ENCODE measurements at regions not wholly inside any gene's neighbourhood (a gene's known extent, or its start where the extent isn't known, plus 50 kb on each side); places are given as distances from the start of the nearest gene placed in this dataset.

GRCh38 chr14:82546401-82546800 is 1012.7 kb upstream of the SEL1L start:
- DNase-seq (ENCODE audit: insufficient read length) (no peak), FAIRE-seq (no peak)
- TF ChIP-seq TAF1 (IDR thresholded peaks at IDR 0.05; ENCODE audit: borderline replicate concordance, low read depth, low read length) (no peak), POLR2A (IDR thresholded peaks at IDR 0.05; ENCODE audit: low read depth, low read length) (no peak), POLR2AphosphoS5 (IDR thresholded peaks at IDR 0.05; ENCODE audit: low read depth, low read length) (no peak)

DNA sequence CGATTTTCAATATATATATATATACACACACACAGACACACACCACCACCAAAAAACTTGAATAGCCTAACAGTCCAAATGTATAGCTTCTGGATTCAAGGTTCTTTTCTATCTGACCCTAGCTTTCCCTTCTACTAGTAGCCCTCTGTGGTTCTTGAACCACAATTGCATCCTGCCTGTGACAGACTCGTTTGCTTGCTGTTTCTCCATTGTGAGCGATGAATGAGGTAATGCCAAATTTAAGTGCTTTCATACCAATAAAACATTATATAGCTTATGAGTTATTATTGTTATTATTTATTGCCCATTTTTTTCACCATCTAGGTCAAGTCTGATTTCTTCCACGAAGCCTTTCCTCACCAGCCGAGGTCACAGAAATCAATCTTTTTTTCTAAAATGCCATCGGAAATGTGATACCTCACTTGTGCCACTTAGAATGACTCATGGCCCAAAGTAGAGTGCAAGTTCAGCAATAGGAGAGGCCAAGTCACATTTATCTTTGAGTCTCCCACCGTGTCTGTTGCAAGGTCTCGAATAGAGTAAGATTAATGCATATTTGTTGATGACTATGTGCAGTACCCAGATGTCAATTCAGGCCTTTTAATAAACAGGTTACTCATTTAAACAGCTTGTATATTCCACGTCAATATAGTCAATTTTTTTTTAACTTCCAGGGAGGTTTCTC is 1015.8 kb upstream of the SEL1L start:
- TF ChIP-seq TAF1 (IDR thresholded peaks at IDR 0.05; ENCODE audit: borderline replicate concordance, low read depth, low read length), result no peak
- TF ChIP-seq POLR2A (IDR thresholded peaks at IDR 0.05; ENCODE audit: low read depth, low read length), result no peak
- no peak for TF ChIP-seq POLR2AphosphoS5 (IDR thresholded peaks at IDR 0.05; ENCODE audit: low read depth, low read length)
- DNase-seq (ENCODE audit: insufficient read length) (no peak), FAIRE-seq (no peak)

DNA sequence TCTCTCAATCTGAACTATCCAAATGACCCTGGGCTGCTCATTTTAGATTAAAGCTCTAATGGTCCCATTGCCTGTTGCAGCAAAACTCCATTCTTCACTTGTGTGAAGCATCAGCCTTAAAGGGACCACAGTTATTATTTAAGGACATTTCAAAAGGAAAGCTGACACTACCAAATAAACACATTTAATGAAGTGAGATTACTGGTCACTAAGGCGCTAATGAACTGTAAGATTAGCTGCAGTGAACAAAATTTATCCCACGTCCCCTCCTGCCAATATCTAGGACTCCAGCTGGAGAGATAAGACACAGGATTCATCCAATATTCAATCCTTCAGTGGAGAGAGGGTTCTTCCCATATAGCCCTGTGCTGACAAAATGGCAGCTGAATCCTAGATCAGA is 1029.2 kb upstream of the SEL1L start:
- FAIRE-seq, result no peak
- no peak for DNase-seq (ENCODE audit: insufficient read length)
- TF ChIP-seq POLR2A (IDR thresholded peaks at IDR 0.05; ENCODE audit: low read depth, low read length) (no peak), TAF1 (IDR thresholded peaks at IDR 0.05; ENCODE audit: borderline replicate concordance, low read depth, low read length) (no peak), POLR2AphosphoS5 (IDR thresholded peaks at IDR 0.05; ENCODE audit: low read depth, low read length) (no peak)

GRCh38 chr14:82565825-82566224 is 1032.2 kb upstream of the SEL1L start:
- TF ChIP-seq POLR2AphosphoS5 (IDR thresholded peaks at IDR 0.05; ENCODE audit: low read depth, low read length) (no peak), POLR2A (IDR thresholded peaks at IDR 0.05; ENCODE audit: low read depth, low read length) (no peak), TAF1 (IDR thresholded peaks at IDR 0.05; ENCODE audit: borderline replicate concordance, low read depth, low read length) (no peak)
- DNase-seq (ENCODE audit: insufficient read length) (no peak), FAIRE-seq (no peak)

GRCh38 chr14:82587226-82587625 is 1053.6 kb upstream of the SEL1L start:
- TF ChIP-seq POLR2AphosphoS5 (IDR thresholded peaks at IDR 0.05; ENCODE audit: low read depth, low read length) (no peak), TAF1 (IDR thresholded peaks at IDR 0.05; ENCODE audit: borderline replicate concordance, low read depth, low read length) (no peak), POLR2A (IDR thresholded peaks at IDR 0.05; ENCODE audit: low read depth, low read length) (no peak)
- no peak for DNase-seq (ENCODE audit: insufficient read length)
- no peak for FAIRE-seq

- no peak for TF ChIP-seq POLR2A (IDR thresholded peaks at IDR 0.05; ENCODE audit: low read depth, low read length)
- no peak for TF ChIP-seq TAF1 (IDR thresholded peaks at IDR 0.05; ENCODE audit: borderline replicate concordance, low read depth, low read length)
- TF ChIP-seq POLR2AphosphoS5 (IDR thresholded peaks at IDR 0.05; ENCODE audit: low read depth, low read length), result no peak
- DNase-seq (ENCODE audit: insufficient read length) (no peak), FAIRE-seq (no peak)
These were observed 1061.8 kb upstream of the SEL1L start for GRCh38 chr14:82595466-82595865.

DNA sequence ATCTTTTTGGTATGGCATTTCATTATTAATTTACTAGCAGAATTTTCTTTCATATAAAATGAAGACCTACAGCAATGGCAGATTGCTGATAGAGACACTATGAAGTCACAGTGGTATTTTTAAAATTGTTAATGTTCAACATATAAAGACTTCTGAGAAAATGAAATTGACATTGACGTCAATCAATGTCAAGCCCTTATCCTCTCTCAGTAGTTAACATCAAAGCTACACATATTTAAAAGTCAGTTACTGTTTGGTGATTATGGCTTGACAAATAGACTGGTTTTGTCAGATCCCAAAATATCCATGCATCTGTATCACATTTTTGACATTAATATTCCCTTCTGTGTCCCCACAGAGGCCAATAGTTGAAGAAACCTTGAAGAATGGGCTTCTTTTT is 1069.1 kb upstream of the SEL1L start:
- FAIRE-seq, result no peak
- DNase-seq (ENCODE audit: insufficient read length), result no peak
- TF ChIP-seq POLR2AphosphoS5 (IDR thresholded peaks at IDR 0.05; ENCODE audit: low read depth, low read length) (no peak), TAF1 (IDR thresholded peaks at IDR 0.05; ENCODE audit: borderline replicate concordance, low read depth, low read length) (no peak), POLR2A (IDR thresholded peaks at IDR 0.05; ENCODE audit: low read depth, low read length) (no peak)

DNA sequence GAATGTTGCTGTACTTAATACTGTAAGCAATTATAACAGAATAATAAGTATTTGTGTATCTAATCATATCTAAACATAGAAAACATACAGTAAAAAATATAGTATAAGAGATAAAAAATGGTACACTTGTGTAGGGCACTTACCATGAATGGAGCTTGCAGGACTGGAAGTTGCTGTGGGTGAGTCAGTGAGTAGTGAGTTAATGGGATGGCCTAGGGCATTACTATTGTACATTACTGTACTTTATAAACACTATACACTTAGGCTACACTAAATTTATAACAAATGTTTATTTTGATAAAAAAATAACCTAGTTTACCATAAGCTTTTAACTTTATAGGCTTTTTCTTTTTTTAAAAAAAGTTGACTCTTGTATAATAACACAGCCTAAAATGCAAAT is 1071.2 kb upstream of the SEL1L start:
- no peak for DNase-seq (ENCODE audit: insufficient read length)
- no peak for FAIRE-seq
- TF ChIP-seq TAF1 (IDR thresholded peaks at IDR 0.05; ENCODE audit: borderline replicate concordance, low read depth, low read length) (no peak), POLR2A (IDR thresholded peaks at IDR 0.05; ENCODE audit: low read depth, low read length) (no peak), POLR2AphosphoS5 (IDR thresholded peaks at IDR 0.05; ENCODE audit: low read depth, low read length) (no peak)

DNA sequence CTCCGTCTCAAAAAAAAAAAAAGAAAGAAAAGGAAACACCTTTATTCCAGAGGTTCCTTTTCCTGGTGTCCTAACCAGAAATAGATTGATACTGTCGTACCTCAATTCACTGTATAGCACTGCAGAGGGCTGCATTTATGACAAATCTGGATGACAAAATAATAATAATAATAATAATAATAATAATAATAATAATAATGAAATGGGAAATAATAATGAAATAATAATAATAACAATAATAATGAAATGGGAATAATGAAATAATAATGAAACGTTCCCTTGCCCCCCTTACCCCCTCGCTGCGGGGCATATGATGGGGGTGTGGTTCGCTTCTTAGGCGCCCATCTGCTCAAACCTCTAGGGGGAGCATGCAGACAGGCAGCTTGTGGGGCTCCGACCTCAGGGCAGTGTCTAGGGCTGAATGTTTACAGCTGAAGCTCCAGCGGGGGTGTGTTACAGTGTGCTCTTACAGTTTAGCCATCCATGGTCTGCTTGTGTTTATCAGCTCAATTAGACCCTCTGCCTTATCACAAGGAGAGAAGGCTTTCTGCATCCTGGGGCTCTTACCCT is 1088.3 kb upstream of the SEL1L start:
- no peak for FAIRE-seq
- DNase-seq (ENCODE audit: insufficient read length), result no peak
- TF ChIP-seq POLR2A (IDR thresholded peaks at IDR 0.05; ENCODE audit: low read depth, low read length) (no peak), POLR2AphosphoS5 (IDR thresholded peaks at IDR 0.05; ENCODE audit: low read depth, low read length) (no peak), TAF1 (IDR thresholded peaks at IDR 0.05; ENCODE audit: borderline replicate concordance, low read depth, low read length) (no peak)

- TF ChIP-seq POLR2AphosphoS5 (IDR thresholded peaks at IDR 0.05; ENCODE audit: low read depth, low read length), result no peak
- TF ChIP-seq POLR2A (IDR thresholded peaks at IDR 0.05; ENCODE audit: low read depth, low read length), result no peak
- no peak for TF ChIP-seq TAF1 (IDR thresholded peaks at IDR 0.05; ENCODE audit: borderline replicate concordance, low read depth, low read length)
- no peak for DNase-seq (ENCODE audit: insufficient read length)
- no peak for FAIRE-seq
These were observed 1092.8 kb upstream of the SEL1L start for GRCh38 chr14:82626156-82627066.

DNA sequence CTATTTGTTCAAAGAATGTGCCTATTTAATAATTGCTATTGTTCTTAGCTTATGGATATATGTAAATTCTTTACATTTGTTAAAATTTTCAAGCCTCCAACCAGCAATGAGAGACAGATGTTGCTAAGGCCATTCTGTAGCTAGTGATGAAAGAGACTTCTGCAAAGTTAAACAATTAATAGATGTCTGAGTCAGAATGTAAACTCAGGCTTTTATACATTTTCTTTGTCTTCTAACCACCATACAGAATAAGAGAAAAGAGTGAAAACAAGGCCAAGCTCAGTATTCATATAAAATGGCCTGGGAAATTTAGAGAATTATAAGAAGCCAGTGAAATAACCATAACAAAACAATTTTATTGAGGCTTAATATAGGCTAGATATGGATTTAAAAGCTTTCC is 1102.3 kb upstream of the SEL1L start:
- DNase-seq (ENCODE audit: insufficient read length) (no peak), FAIRE-seq (no peak)
- TF ChIP-seq POLR2AphosphoS5 (IDR thresholded peaks at IDR 0.05; ENCODE audit: low read depth, low read length) (no peak), TAF1 (IDR thresholded peaks at IDR 0.05; ENCODE audit: borderline replicate concordance, low read depth, low read length) (no peak), POLR2A (IDR thresholded peaks at IDR 0.05; ENCODE audit: low read depth, low read length) (no peak)
